Upper lobe of right lung (tissue), 1 donor: ENCODE measurements at regions not wholly inside any gene's neighbourhood (a gene's known extent, or its start where the extent isn't known, plus 50 kb on each side); places are given as distances from the start of the nearest gene placed in this dataset.

Experiments used
- ATAC-seq: fragments of 200-7000 bp; cut with Tn5 transposase; one replicate; pipeline ENCODE4 v1.9.1; 2020; ENCODE audit warnings: mild to moderate bottlenecking, moderate library complexity
- DNase-seq: peaks from one replicate; pipeline ENCODE4 v3.0.0-alpha.2; 2020
- H3K27ac ChIP-seq: fragments of 200-600 bp; one replicate; pipeline ENCODE4 v1.8.0; 2022
- H3K27me3 ChIP-seq: fragments of 200-600 bp; one replicate; pipeline ENCODE4 v1.8.0; 2022; ENCODE audit warnings: mild to moderate bottlenecking
- H3K36me3 ChIP-seq: fragments of 200-600 bp; one replicate; pipeline ENCODE4 v1.8.0; 2022
- H3K4me1 ChIP-seq: fragments of 200-600 bp; one replicate; pipeline ENCODE4 v1.8.0; 2022
- H3K4me3 ChIP-seq: fragments of 200-600 bp; one replicate; pipeline ENCODE4 v1.8.0; 2022; ENCODE audit warnings: mild to moderate bottlenecking
- H3K9me3 ChIP-seq: fragments of 200-600 bp; one replicate; pipeline ENCODE4 v1.8.0; 2022
- intact Hi-C: fragments of 100-400 bp; cut with DNase I; formaldehyde crosslinking; loops from one replicate; pipeline ENCODE4 v1.11.0; 2022
- TF ChIP-seq, protein P1 (sequence below): fragments of 200-600 bp; IDR thresholded peaks from one replicate; pipeline ENCODE4 v1.8.0; 2022; ENCODE audit warnings: antibody characterized with exemption
- donor health status: DM: no; HTN: yes; CAD: no; lungs with severe emphysema.

DNA sequence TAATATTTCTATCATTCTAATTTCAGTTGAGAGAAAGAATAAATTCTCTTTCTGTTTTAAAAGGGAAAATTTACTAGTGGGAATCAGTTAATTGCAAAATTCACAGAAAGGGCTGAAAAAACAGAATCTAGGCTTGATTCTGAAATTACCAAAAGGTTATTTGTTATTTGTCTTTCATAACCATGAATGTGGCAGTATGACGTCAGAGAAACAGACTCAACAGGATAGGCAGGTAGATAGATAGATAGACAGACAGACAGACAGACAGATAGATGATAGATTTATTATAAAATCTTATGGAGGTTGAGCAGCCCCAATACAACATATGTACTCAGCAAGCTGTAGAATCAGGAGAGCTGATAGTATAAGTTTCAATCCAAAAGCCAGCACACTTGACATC, 311.0 kb downstream of the ADAM29 start:
- H3K36me3 ChIP-seq: no peaks in the 10 kb centered on the region
- ATAC-seq: no peak
- no peak for DNase-seq
- intact Hi-C loops: no loop called here
- no peak overlapping the region for H3K27ac ChIP-seq
- H3K4me3 ChIP-seq: no peak overlapping the region
- TF ChIP-seq, protein P1, sequence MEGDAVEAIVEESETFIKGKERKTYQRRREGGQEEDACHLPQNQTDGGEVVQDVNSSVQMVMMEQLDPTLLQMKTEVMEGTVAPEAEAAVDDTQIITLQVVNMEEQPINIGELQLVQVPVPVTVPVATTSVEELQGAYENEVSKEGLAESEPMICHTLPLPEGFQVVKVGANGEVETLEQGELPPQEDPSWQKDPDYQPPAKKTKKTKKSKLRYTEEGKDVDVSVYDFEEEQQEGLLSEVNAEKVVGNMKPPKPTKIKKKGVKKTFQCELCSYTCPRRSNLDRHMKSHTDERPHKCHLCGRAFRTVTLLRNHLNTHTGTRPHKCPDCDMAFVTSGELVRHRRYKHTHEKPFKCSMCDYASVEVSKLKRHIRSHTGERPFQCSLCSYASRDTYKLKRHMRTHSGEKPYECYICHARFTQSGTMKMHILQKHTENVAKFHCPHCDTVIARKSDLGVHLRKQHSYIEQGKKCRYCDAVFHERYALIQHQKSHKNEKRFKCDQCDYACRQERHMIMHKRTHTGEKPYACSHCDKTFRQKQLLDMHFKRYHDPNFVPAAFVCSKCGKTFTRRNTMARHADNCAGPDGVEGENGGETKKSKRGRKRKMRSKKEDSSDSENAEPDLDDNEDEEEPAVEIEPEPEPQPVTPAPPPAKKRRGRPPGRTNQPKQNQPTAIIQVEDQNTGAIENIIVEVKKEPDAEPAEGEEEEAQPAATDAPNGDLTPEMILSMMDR: no peak
- H3K9me3 ChIP-seq: no peaks in the 10 kb centered on the region
- H3K27me3 ChIP-seq: no peaks in the 10 kb centered on the region
- no peaks in the 10 kb centered on the region for H3K4me1 ChIP-seq

DNA sequence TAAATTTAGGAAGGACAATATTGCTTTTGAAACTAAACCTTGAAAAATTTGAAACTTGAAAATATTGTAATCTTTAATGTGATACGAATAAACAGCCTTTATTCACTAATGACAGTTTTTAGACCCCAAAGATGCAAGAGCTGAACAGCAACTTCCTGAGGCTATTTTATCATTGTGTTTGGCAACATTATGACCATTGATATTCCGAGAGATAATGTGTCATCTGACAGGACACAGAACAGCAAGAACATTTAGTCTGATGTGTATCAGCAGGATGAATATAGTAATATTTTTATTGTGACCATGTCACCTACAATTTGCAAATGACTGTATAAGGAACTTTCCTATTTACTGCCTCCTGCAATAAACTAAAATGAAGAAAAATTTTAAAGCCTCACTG, 316.0 kb downstream of the ADAM29 start:
- H3K27ac ChIP-seq: no peak overlapping the region
- H3K27me3 ChIP-seq: no peaks in the 10 kb centered on the region
- H3K36me3 ChIP-seq: no peaks in the 10 kb centered on the region
- no peak overlapping the region for H3K4me3 ChIP-seq
- H3K9me3 ChIP-seq: no peaks in the 10 kb centered on the region
- intact Hi-C loops: no loop called here
- DNase-seq: no peak
- TF ChIP-seq, protein P1: no peak
- no peak for ATAC-seq
- no peaks in the 10 kb centered on the region for H3K4me1 ChIP-seq

DNA sequence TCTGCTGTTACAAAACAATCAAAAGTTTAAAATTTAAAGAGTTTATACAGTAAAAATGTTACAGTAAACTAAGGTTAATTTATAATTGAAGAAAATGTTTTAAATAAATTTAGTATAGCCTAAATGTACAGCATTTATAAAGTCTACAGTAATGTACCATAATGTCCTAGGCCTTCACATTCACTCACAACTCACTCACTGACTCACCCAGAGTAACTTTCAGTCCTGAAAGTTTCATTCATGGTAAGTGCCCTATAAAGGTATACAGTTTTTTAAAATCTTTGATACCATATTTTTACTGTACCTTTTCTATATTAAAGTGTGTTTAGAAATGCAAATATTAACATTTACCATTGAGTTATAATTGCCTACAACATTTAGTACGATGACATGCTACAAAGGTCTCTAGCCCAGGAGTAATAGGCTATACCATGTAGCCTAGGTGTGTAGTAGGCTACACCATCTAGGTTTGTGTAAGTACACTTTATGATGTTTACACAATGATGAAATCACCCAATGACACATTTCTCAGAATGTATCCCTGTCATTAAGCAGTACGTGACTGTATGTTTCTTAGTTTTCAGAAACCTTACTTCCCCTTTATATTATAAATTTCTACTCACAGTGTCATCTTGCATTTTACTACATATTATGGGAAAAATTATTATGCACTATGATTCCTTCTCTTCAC, 320.8 kb downstream of the ADAM29 start:
- intact Hi-C loops: no loop called here
- ATAC-seq: no peak
- H3K27me3 ChIP-seq: no peaks in the 10 kb centered on the region

DNA sequence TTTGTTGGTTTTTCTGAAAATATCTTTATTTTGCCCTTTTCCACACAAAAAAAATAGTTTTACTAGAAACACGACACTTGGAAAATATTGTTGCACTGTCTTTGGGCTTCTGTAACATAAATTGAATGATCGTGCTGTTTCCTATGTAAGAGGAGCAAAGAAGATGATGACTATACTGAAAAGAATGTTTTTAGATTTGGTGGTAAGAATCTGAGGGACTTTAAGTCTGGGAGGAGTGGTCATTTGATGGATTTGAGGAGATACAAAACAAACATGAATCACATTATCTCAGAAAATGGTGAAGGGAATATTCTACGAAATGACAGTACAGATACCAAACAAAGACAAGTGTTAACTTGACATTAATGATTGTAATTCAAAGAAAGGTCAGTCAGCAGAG, 328.8 kb downstream of the ADAM29 start:
- Histone ChIP-seq H3K9me3 (no peaks in the 10 kb centered on the region), H3K36me3 (no peaks in the 10 kb centered on the region), H3K27me3 (no peaks in the 10 kb centered on the region), H3K4me3 (no peak overlapping the region), H3K4me1 (no peaks in the 10 kb centered on the region), H3K27ac (no peak overlapping the region)
- ATAC-seq: no peak
- TF ChIP-seq, protein P1: no peak
- DNase-seq: no peak
- intact Hi-C loops: no loop called here

More for the DNA sequence above, 320.8 kb downstream of the ADAM29 start:
- TF ChIP-seq, protein P1: no peak
- H3K4me3 ChIP-seq: no peak overlapping the region
- no peak overlapping the region for H3K27ac ChIP-seq
- no peak for DNase-seq
- H3K36me3 ChIP-seq: no peaks in the 10 kb centered on the region
- no peaks in the 10 kb centered on the region for H3K4me1 ChIP-seq
- no peaks in the 10 kb centered on the region for H3K9me3 ChIP-seq

DNA sequence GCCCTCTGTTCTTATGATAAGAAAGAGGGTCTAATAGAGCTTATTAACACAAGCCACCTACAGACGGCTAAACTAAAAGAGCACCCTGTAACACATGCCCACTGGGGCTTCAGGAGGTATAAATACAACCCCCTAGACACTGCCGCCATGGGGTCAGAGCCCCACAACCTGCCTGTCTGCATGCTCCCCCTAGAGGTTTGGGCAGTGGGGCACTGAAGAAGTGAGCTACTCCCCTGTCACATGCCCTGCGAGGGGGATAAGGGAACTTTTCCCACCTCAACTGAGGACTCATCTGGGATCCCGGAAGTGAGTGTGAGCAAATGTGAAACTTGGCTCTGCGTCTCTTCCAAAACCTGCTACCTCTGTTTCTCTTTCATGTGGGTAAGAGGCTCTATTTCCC, 334.5 kb downstream of the ADAM29 start:
- no peak overlapping the region for H3K27ac ChIP-seq
- intact Hi-C loops: no loop called here
- H3K4me1 ChIP-seq: no peaks in the 10 kb centered on the region
- no peak overlapping the region for H3K4me3 ChIP-seq
- TF ChIP-seq, protein P1: no peak
- ATAC-seq (no peak), DNase-seq (no peak)
- H3K9me3 ChIP-seq: no peaks in the 10 kb centered on the region
- no peaks in the 10 kb centered on the region for H3K27me3 ChIP-seq
- no peaks in the 10 kb centered on the region for H3K36me3 ChIP-seq
